Heart right ventricle (tissue), 16 donors: ENCODE measurements at regions not wholly inside any gene's neighbourhood (a gene's known extent, or its start where the extent isn't known, plus 50 kb on each side); places are given as distances from the start of the nearest gene placed in this dataset.

ENCODE experiments used
- ATAC-seq, 8 donors: fragments of 200-7000 bp; cut with Tn5 transposase; one replicate each; pipeline ENCODE4 v1.9.1; 2020; ENCODE audit warnings: mild to moderate bottlenecking in 8 of 8, moderate library complexity in 8 of 8, moderate number of reproducible peaks in 1 of 8
- DNase-seq, 2 donors: peaks; one replicate each; pipeline ENCODE4 v3.0.0-alpha.2; 2020
- H3K27ac ChIP-seq, 10 donors: fragments of 200-600 bp; sonication (generic) in 2 of 10; one replicate each; pipeline versions ENCODE4 v1.5.0 to v1.8.0; 2020 to 2022; ENCODE audit warnings: mild to moderate bottlenecking in 3 of 10
- H3K27me3 ChIP-seq, 7 donors: fragments of 200-600 bp; one replicate each; pipeline ENCODE4 v1.8.0; 2021 to 2022; ENCODE audit warnings: mild to moderate bottlenecking in 2 of 7
- H3K36me3 ChIP-seq, 9 donors: fragments of 200-600 bp; sonication (generic) in 1 of 9; one replicate each; pipeline versions ENCODE4 v1.5.0 to v1.8.0; 2020 to 2022; ENCODE audit warnings: mild to moderate bottlenecking in 2 of 9
- H3K4me1 ChIP-seq, 9 donors: fragments of 200-600 bp; sonication (generic) in 1 of 9; one replicate each; pipeline versions ENCODE4 v1.5.0 to v1.8.0; 2020 to 2022; ENCODE audit warnings: mild to moderate bottlenecking in 4 of 9
- H3K4me3 ChIP-seq, 10 donors: fragments of 200-600 bp; sonication (generic) in 2 of 10; one replicate each; pipeline versions ENCODE4 v1.5.0 to v1.8.0; 2020 to 2022; ENCODE audit warnings: mild to moderate bottlenecking in 7 of 10, moderate library complexity in 2 of 10
- H3K9me3 ChIP-seq, 11 donors: fragments of 200-600 bp in 10 of 11; sonication (generic) in 2 of 11; one replicate each; pipeline versions ENCODE4 v1.5.0 to v1.8.0; 2013 to 2022; ENCODE audit warnings: mild to moderate bottlenecking in 2 of 11, control low read depth in 1 of 11, moderate library complexity in 1 of 11
- CTCF ChIP-seq, 9 donors: fragments of 200-600 bp; sonication (generic) in 2 of 9; IDR thresholded peaks; one replicate each; pipeline versions ENCODE4 v1.5.0 to v1.8.0; 2021 to 2022; ENCODE audit warnings: antibody characterized with exemption in 9 of 9, mild to moderate bottlenecking in 5 of 9, moderate library complexity in 1 of 9
- WGBS, 2 donors: extraction: QIAGEN DNeasy Blood & Tissue Kit; methylation state at CpG; one replicate each; pipeline ENCODE4 v1.1.7; 2013; ENCODE audit warnings: inconsistent platforms in 1 of 2; 5-methylcytosine and 5-hydroxymethylcytosine counted together
- intact Hi-C, 10 donors: fragments of 100-400 bp; cut with DNase I; formaldehyde crosslinking; loops; one replicate each; pipeline versions ENCODE4 v1.11.1 to v1.14.2; 2022
- donor health status: Arrhythmogenic right ventricular cardiomyopathy.
- donor health status: ischemic (EF 13 %, LVEDD 7.1; RV severe dilation, severe dysfunction).
- donor health status: healthy with polysubstance abuse.
- donor health status: DM: no; HTN: yes; CAD: no.
- donor health status: DM: no; HTN: no; CAD: no.
- donor health status: ischemic (EF 25% LVEDD 6.9; RV normal size, moderate dysfunction).
- donor health status: ischemic (EF 25% LVEDD 5.7; RV mildly dilated, moderate dysfunction).
- donor health status: healthy.
- donor health status: DM: yes; HTN: yes; CAD: no.
- donor health status: Ischemic cardiomyopathy.
- donor health status: ischemic (EF 35%, LVEDD 5.7; RV mildly dilated, moderate dysfunction).
- donor health status: nonischemic (EF 11% LVEDD 7.7; RV severe dilation, severe dysfunction).
- donor health status: DM: yes; HTN: yes; CAD: no.
- donor health status: PGD.
- donor health status: ischemic (EF 29% LVEDD 5.4; RV normal size, mild dysfunction).
- donor health status: nonischemic (EF 23%, LVEDD 6.1; RV moderate dilation, normal function).

- H3K4me3 ChIP-seq: no peak overlapping the region
- DNase-seq: no peak
- no peak overlapping the region for H3K27ac ChIP-seq
- H3K4me1 ChIP-seq: no peaks in the 10 kb centered on the region
- intact Hi-C loops: no loop called here
- TF ChIP-seq CTCF (IDR thresholded peaks at IDR 0.05): no peak
- H3K9me3 ChIP-seq: peaks cover 0 to 15% (median 0%) of the 10 kb centered on the region in 11 donors
- H3K27me3 ChIP-seq: no peaks in the 10 kb centered on the region
- no peaks in the 10 kb centered on the region for H3K36me3 ChIP-seq
- no peak for ATAC-seq
These were observed 226.8 kb upstream of the GPRIN3 start for GRCh38 chr4:89534356-89534755.

DNA sequence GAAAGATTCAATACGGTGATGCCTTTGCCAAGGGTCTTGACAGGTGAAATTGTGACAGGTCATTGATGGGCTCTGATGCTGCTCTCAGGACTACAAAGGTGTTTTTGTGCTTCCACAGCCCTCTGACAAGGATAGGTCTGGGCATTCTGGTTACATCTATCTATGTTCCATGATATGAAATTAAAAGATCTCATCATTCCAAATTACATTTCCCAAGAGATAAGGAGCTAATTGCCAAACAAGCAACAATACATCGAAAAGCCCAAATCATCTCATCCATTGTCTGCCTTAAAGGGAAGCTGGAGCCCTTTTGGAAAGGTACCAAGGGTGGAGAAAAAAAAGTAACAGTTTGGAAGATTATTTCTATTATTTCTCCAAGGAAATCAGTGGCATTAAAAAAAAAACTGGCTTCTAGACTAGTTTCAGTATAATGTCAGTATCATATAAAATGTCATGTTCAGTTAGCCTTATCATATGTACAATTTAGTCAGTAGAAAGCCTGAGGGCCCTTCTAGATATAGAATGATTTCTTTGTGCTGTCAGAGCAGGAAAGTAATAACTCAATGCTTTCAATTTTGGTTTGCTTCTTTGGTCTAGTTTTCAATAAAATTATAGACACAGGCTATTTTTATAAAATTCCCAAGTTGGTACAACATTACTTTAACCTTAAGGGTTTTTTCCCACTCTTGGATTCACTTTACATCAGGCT is 224.5 kb upstream of the GPRIN3 start:
- no peak for DNase-seq
- no peaks in the 10 kb centered on the region for H3K27me3 ChIP-seq
- intact Hi-C loops: no loop called here
- ATAC-seq: no peak
- no peak for TF ChIP-seq CTCF (IDR thresholded peaks at IDR 0.05)
- H3K9me3 ChIP-seq: peaks cover 0 to 15% (median 0%) of the 10 kb centered on the region in 11 donors
- H3K27ac ChIP-seq: no peak overlapping the region
- no peak overlapping the region for H3K4me3 ChIP-seq
- 67 to 78% methylated on average over 2 of the region's 2 CpGs for WGBS, 2 donors
- H3K4me1 ChIP-seq: no peaks in the 10 kb centered on the region
- no peaks in the 10 kb centered on the region for H3K36me3 ChIP-seq

- no peak for DNase-seq
- Histone ChIP-seq H3K4me1 (no peaks in the 10 kb centered on the region), H3K27ac (no peak overlapping the region), H3K9me3 (peaks cover 0 to 9% (median 0%) of the 10 kb centered on the region in 11 donors), H3K27me3 (no peaks in the 10 kb centered on the region), H3K4me3 (no peak overlapping the region), H3K36me3 (no peaks in the 10 kb centered on the region)
- 77 to 82% methylated on average over 4 of the region's 4 CpGs for WGBS, 2 donors
- intact Hi-C loops: no loop called here
- TF ChIP-seq CTCF (IDR thresholded peaks at IDR 0.05): no peak
- ATAC-seq: no peak
These were observed 221.0 kb upstream of the GPRIN3 start for GRCh38 chr4:89528526-89529133.

DNA sequence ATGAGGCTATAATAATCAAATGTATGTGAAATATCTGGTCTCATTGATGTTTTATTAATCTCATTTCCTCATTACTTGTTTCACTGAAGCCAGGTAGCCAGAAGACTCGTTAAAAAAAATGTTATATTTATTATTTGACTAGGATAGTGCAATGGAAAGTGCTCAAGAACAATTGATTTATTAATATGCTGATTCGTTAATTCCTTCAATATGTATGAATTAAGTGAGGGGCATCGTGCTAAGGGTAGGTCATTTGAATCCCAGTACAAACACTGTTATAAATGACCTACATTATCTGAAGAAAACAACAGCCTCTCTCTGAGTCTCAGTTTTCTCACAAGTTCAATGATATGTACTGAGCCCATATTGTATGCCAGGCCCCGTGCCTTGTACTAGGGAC is 214.2 kb upstream of the GPRIN3 start:
- Histone ChIP-seq H3K36me3 (no peaks in the 10 kb centered on the region), H3K9me3 (peaks cover 0 to 5% (median 0%) of the 10 kb centered on the region in 11 donors), H3K4me3 (no peak overlapping the region), H3K4me1 (no peaks in the 10 kb centered on the region), H3K27me3 (peaks cover 0 to 7% (median 0%) of the 10 kb centered on the region in 7 donors), H3K27ac (no peak overlapping the region)
- WGBS, 2 donors: 77 to 83% methylated on average over 4 of the region's 4 CpGs
- intact Hi-C loops: no loop called here
- no peak for TF ChIP-seq CTCF (IDR thresholded peaks at IDR 0.05)
- no peak for DNase-seq
- ATAC-seq: no peak
